ENCODE measurements at regions not wholly inside any gene's neighbourhood (a gene's known extent, or its start where the extent isn't known, plus 50 kb on each side); places are given as distances from the start of the nearest gene placed in this dataset.

DNA sequence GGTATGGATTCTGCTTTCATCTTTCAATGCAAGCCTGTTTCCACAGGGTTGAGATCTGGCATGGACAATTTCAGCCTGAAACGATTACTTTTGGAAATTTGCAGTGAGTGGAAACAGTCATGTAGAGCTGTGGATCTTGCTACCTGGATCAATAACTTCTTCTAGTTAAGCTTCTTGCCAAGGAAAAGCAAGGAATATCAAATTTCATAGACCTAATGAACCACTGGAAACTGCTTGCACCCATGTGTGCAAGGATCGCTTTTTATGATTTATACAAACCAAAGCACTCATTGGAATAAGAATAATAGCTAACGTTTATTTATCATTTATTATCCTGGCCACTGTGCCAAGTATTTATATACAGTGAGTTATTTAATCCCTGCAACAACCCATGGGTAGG, 392.8 kb downstream of the KCNRG start:
- TF ChIP-seq POLR2AphosphoS5 (IDR thresholded peaks at IDR 0.05) = no peak
- TF ChIP-seq, protein P1, sequence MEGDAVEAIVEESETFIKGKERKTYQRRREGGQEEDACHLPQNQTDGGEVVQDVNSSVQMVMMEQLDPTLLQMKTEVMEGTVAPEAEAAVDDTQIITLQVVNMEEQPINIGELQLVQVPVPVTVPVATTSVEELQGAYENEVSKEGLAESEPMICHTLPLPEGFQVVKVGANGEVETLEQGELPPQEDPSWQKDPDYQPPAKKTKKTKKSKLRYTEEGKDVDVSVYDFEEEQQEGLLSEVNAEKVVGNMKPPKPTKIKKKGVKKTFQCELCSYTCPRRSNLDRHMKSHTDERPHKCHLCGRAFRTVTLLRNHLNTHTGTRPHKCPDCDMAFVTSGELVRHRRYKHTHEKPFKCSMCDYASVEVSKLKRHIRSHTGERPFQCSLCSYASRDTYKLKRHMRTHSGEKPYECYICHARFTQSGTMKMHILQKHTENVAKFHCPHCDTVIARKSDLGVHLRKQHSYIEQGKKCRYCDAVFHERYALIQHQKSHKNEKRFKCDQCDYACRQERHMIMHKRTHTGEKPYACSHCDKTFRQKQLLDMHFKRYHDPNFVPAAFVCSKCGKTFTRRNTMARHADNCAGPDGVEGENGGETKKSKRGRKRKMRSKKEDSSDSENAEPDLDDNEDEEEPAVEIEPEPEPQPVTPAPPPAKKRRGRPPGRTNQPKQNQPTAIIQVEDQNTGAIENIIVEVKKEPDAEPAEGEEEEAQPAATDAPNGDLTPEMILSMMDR (IDR thresholded peaks at IDR 0.05 in 8 of 11, conservative IDR thresholded peaks at IDR 0.05 in 3 of 11) = no peak
- TF ChIP-seq POLR2A (IDR thresholded peaks at IDR 0.05) = no peak
